Endodermal cell (in vitro differentiated cells): ENCODE measurements at regions not wholly inside any gene's neighbourhood (a gene's known extent, or its start where the extent isn't known, plus 50 kb on each side); places are given as distances from the start of the nearest gene placed in this dataset.

Source experiments
- DNase-seq: peaks from one replicate; pipeline ENCODE4 v3.0.0-alpha.2; 2017
- H3K27ac ChIP-seq: 2 replicates; pipeline ENCODE4 v1.5.1; 2013; ENCODE audit warnings: mild to moderate bottlenecking, low read depth, low read length, moderate library complexity
- H3K27me3 ChIP-seq: 2 replicates; pipeline ENCODE4 v1.6.1; 2013; ENCODE audit warnings: mild to moderate bottlenecking, low read length, moderate library complexity; ENCODE audit not compliant: insufficient read depth, control insufficient read depth, poor library complexity, severe bottlenecking
- H3K36me3 ChIP-seq: 2 replicates; pipeline ENCODE4 v1.7.0; 2013; ENCODE audit warnings: mild to moderate bottlenecking, low read length, moderate library complexity; ENCODE audit not compliant: control insufficient read depth, insufficient read depth
- H3K4me1 ChIP-seq: one replicate; pipeline ENCODE4 v1.7.0; 2013; ENCODE audit warnings: low read length; ENCODE audit not compliant: control insufficient read depth, insufficient read depth
- H3K4me3 ChIP-seq: 2 replicates; pipeline ENCODE4 v1.5.1; 2013; ENCODE audit warnings: mild to moderate bottlenecking, low read length, moderate library complexity
- H3K9ac ChIP-seq: 2 replicates; pipeline ENCODE4 v1.6.1; 2013; ENCODE audit warnings: mild to moderate bottlenecking, low read length, moderate library complexity; ENCODE audit not compliant: poor library complexity, severe bottlenecking; ENCODE audit errors: extremely low read depth
- H3K9me3 ChIP-seq: 2 replicates; pipeline ENCODE4 v1.6.1; 2013; ENCODE audit warnings: mild to moderate bottlenecking, low read length, moderate library complexity; ENCODE audit not compliant: control insufficient read depth
- H3K27ac Mint-ChIP-seq: 2 replicates; pipeline ENCODE4 v1.8.0; 2020; ENCODE audit warnings: mixed read lengths
- H3K27me3 Mint-ChIP-seq: 2 replicates; pipeline ENCODE4 v1.8.0; 2021; ENCODE audit warnings: mild to moderate bottlenecking, mixed read lengths; ENCODE audit not compliant: insufficient read depth
- H3K36me3 Mint-ChIP-seq: 2 replicates; pipeline ENCODE4 v1.8.0; 2020; ENCODE audit warnings: low read depth, mixed read lengths
- H3K4me1 Mint-ChIP-seq: 2 replicates; pipeline ENCODE4 v1.8.0; 2020; ENCODE audit warnings: mixed read lengths
- H3K4me3 Mint-ChIP-seq: 2 replicates; pipeline ENCODE4 v1.8.0; 2020; ENCODE audit warnings: mild to moderate bottlenecking, moderate library complexity, mixed read lengths
- H3K9me3 Mint-ChIP-seq: 2 replicates; pipeline ENCODE4 v1.8.0; 2020; ENCODE audit warnings: mild to moderate bottlenecking, mixed read lengths
- CTCF ChIP-seq: fragments of 200-600 bp; sonication (generic); conservative IDR thresholded peaks from 2 replicates; pipeline ENCODE4 v1.5.0; 2021; ENCODE audit warnings: antibody characterized with exemption, mild to moderate bottlenecking
- WGBS, 2 experiments: methylation state at CpG; one replicate each; pipeline versions ENCODE4 v1.1.5 to v1.1.7; 2013; ENCODE audit warnings: missing lambda C conversion rate in 2 of 2, mixed read lengths in 1 of 2; ENCODE audit not compliant: insufficient coverage in 1 of 2, insufficient read length in 1 of 2; 5-methylcytosine and 5-hydroxymethylcytosine counted together

DNA sequence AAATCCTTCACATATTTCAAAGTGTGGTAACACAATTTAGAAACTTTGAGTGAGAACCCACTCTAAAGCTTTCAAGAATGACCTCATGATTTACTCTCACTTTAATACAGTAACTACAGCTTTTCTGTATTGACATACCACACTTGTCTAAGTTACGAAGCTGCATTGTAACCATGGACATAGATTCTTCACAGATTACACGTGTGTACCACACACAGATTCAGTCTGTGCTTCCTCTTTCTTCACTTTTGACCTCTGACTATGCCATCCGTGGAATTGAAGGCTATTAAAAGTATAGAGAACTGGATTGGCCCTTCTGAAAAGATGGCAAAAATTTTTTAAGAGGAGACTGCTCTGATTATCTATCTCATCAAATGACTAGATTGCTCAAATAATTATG lies 172.7 kb downstream of the TANC2 start:
- H3K36me3 Mint-ChIP-seq = no peaks in the 10 kb centered on the region
- H3K27ac Mint-ChIP-seq = no peak overlapping the region
- H3K9me3 Mint-ChIP-seq = no peaks in the 10 kb centered on the region
- Histone ChIP-seq H3K9ac (no peak overlapping the region), H3K27me3 (no peaks in the 10 kb centered on the region), H3K36me3 (no peaks in the 10 kb centered on the region), H3K27ac (no peak overlapping the region), H3K4me3 (no peak overlapping the region), H3K4me1 (no peaks in the 10 kb centered on the region), H3K9me3 (no peaks in the 10 kb centered on the region)
- WGBS, 2 experiments = 83 to 94% methylated on average over 2 to 3 of the region's 3 CpGs
- no peak for DNase-seq
- no peaks in the 10 kb centered on the region for H3K27me3 Mint-ChIP-seq
- TF ChIP-seq CTCF = no peak
- no peak overlapping the region for H3K4me3 Mint-ChIP-seq
- H3K4me1 Mint-ChIP-seq = peaks cover 16% of the 10 kb centered on the region

DNA sequence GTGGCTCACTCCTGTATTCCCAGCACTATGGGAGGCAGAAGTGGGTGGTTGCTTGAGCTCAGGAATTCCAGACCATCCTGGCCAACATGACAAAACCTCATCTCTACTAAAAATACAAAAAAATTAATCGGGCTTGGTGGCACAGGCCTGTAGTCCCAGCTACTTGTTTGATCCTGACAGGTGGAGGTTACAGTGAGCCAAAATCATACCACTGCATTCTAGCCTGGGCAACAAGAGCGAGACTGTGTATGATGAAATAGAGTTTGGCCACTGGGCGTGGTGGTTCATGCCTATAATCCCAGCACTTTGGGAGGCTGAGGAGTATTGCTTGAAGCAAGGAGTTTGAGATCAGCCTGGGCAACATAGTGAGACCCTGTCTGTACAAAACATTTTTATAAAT lies 173.3 kb downstream of the TANC2 start:
- Histone ChIP-seq H3K4me3 (no peak overlapping the region), H3K27me3 (no peaks in the 10 kb centered on the region), H3K36me3 (no peaks in the 10 kb centered on the region), H3K27ac (no peak overlapping the region), H3K9ac (no peak overlapping the region), H3K9me3 (no peaks in the 10 kb centered on the region), H3K4me1 (no peaks in the 10 kb centered on the region)
- no peaks in the 10 kb centered on the region for H3K9me3 Mint-ChIP-seq
- H3K27ac Mint-ChIP-seq = no peak overlapping the region
- no peak overlapping the region for H3K4me3 Mint-ChIP-seq
- H3K4me1 Mint-ChIP-seq = peaks cover 16% of the 10 kb centered on the region
- no peak for TF ChIP-seq CTCF
- no peaks in the 10 kb centered on the region for H3K36me3 Mint-ChIP-seq
- H3K27me3 Mint-ChIP-seq = no peaks in the 10 kb centered on the region
- DNase-seq = no peak
- WGBS, 2 experiments = 89 to 90% methylated on average over 3 of the region's 3 CpGs

DNA sequence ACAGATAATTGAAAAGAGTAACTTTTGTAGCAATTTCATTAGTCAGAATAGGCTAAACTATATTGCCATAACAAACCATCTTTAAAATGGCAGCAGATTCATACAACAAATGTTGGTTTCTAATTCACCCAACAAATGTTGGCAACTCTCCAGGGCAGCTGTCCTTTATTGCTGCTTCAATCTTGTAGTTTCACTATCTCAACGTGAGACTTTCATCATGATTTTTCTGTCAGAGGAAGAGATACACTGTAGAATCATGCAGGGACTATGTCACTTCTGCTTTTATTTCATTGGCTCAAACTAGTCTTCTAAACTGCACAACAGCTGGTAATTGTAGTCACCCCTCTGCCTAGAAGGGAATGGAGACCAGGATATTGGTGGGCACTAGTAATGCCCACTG lies 174.2 kb downstream of the TANC2 start:
- H3K9me3 ChIP-seq = no peaks in the 10 kb centered on the region
- peaks cover 16% of the 10 kb centered on the region for H3K4me1 Mint-ChIP-seq
- no peaks in the 10 kb centered on the region for H3K4me1 ChIP-seq
- no peak overlapping the region for H3K27ac ChIP-seq
- no peak for DNase-seq
- no peak overlapping the region for H3K27ac Mint-ChIP-seq
- H3K36me3 ChIP-seq = no peaks in the 10 kb centered on the region
- H3K4me3 Mint-ChIP-seq = no peak overlapping the region
- H3K9me3 Mint-ChIP-seq = no peaks in the 10 kb centered on the region
- no peaks in the 10 kb centered on the region for H3K27me3 ChIP-seq
- no peak overlapping the region for H3K4me3 ChIP-seq
- H3K9ac ChIP-seq = no peak overlapping the region
- H3K27me3 Mint-ChIP-seq = no peaks in the 10 kb centered on the region
- no peak for TF ChIP-seq CTCF
- 90% methylated on average over 1 of the region's 1 CpG; no CpG with 5 or more reads in 1 of the 2 experiments for WGBS, 2 experiments
- no peaks in the 10 kb centered on the region for H3K36me3 Mint-ChIP-seq
